ENCODE measurements at regions not wholly inside any gene's neighbourhood (a gene's known extent, or its start where the extent isn't known, plus 50 kb on each side); places are given as distances from the start of the nearest gene placed in this dataset.

DNA sequence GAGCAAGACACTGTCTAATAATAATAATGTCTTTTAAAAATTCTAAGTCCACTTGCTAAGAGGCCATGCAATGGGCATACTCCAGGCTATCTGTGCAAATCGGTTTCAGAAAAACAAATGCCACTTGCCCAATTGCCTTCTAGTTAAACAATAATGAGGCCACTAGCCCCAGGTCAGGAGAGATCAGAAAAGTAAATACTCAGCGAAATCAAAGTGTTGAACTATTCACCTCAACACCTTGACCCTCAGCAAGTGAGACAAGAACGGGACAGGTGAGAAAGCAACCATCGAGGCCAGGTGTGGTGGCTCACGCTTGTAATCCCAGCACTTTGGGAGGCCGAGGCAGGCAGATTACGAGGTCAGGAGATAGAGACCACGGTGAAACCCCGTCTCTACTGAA lies 72.3 kb upstream of the SYN3 start (continued):
- TF ChIP-seq, protein P1, sequence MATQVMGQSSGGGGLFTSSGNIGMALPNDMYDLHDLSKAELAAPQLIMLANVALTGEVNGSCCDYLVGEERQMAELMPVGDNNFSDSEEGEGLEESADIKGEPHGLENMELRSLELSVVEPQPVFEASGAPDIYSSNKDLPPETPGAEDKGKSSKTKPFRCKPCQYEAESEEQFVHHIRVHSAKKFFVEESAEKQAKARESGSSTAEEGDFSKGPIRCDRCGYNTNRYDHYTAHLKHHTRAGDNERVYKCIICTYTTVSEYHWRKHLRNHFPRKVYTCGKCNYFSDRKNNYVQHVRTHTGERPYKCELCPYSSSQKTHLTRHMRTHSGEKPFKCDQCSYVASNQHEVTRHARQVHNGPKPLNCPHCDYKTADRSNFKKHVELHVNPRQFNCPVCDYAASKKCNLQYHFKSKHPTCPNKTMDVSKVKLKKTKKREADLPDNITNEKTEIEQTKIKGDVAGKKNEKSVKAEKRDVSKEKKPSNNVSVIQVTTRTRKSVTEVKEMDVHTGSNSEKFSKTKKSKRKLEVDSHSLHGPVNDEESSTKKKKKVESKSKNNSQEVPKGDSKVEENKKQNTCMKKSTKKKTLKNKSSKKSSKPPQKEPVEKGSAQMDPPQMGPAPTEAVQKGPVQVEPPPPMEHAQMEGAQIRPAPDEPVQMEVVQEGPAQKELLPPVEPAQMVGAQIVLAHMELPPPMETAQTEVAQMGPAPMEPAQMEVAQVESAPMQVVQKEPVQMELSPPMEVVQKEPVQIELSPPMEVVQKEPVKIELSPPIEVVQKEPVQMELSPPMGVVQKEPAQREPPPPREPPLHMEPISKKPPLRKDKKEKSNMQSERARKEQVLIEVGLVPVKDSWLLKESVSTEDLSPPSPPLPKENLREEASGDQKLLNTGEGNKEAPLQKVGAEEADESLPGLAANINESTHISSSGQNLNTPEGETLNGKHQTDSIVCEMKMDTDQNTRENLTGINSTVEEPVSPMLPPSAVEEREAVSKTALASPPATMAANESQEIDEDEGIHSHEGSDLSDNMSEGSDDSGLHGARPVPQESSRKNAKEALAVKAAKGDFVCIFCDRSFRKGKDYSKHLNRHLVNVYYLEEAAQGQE (IDR thresholded peaks at IDR 0.05; ENCODE audit: borderline replicate concordance in 1 of 2, low read depth in 1 of 2, low read length in 2 of 2) = no peak
- TF ChIP-seq, protein P2, sequence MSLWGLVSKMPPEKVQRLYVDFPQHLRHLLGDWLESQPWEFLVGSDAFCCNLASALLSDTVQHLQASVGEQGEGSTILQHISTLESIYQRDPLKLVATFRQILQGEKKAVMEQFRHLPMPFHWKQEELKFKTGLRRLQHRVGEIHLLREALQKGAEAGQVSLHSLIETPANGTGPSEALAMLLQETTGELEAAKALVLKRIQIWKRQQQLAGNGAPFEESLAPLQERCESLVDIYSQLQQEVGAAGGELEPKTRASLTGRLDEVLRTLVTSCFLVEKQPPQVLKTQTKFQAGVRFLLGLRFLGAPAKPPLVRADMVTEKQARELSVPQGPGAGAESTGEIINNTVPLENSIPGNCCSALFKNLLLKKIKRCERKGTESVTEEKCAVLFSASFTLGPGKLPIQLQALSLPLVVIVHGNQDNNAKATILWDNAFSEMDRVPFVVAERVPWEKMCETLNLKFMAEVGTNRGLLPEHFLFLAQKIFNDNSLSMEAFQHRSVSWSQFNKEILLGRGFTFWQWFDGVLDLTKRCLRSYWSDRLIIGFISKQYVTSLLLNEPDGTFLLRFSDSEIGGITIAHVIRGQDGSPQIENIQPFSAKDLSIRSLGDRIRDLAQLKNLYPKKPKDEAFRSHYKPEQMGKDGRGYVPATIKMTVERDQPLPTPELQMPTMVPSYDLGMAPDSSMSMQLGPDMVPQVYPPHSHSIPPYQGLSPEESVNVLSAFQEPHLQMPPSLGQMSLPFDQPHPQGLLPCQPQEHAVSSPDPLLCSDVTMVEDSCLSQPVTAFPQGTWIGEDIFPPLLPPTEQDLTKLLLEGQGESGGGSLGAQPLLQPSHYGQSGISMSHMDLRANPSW (CRISPR knock-in tag; IDR thresholded peaks at IDR 0.05; ENCODE audit: borderline replicate concordance) = no peak
- TF ChIP-seq, protein P3, sequence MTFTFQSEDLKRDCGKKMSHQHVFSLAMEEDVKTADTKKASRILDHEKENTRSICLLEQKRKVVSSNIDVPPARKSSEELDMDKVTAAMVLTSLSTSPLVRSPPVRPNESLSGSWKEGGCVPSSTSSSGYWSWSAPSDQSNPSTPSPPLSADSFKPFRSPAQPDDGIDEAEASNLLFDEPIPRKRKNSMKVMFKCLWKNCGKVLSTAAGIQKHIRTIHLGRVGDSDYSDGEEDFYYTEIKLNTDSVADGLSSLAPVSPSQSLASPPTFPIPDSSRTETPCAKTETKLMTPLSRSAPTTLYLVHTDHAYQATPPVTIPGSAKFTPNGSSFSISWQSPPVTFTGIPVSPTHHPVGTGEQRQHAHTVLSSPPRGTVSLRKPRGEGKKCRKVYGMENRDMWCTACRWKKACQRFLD (CRISPR knock-in tag; IDR thresholded peaks at IDR 0.05; ENCODE audit: borderline replicate concordance) = no peak
- TF ChIP-seq SAFB2 (CRISPR knock-in tag; IDR thresholded peaks at IDR 0.05; ENCODE audit: borderline replicate concordance, low read depth) (no peak), ZNF24 (IDR thresholded peaks at IDR 0.05) (no peak), KDM1A (CRISPR knock-in tag; IDR thresholded peaks at IDR 0.05) (peak; percentile 73; the same call in 1 of the 2 replicates), ZBTB21 (CRISPR knock-in tag; IDR thresholded peaks at IDR 0.05) (no peak), MAF1 (CRISPR knock-in tag; IDR thresholded peaks at IDR 0.05; ENCODE audit: borderline replicate concordance) (no peak), ZNF816 (CRISPR knock-in tag; IDR thresholded peaks at IDR 0.05; ENCODE audit: borderline replicate concordance) (no peak), ZNF235 (CRISPR knock-in tag; IDR thresholded peaks at IDR 0.05; ENCODE audit: borderline replicate concordance) (no peak), ZNF337 (CRISPR knock-in tag; IDR thresholded peaks at IDR 0.05; ENCODE audit: borderline replicate concordance, low read depth) (no peak), ZNF292 (CRISPR knock-in tag; IDR thresholded peaks at IDR 0.05; ENCODE audit: borderline replicate concordance, low read depth) (no peak), ZNF788 (CRISPR knock-in tag; IDR thresholded peaks at IDR 0.05; ENCODE audit: borderline replicate concordance) (peak; percentile 30; the same call in 1 of the 2 replicates), ZNF17 (CRISPR knock-in tag; IDR thresholded peaks at IDR 0.05) (no peak), SKIL (CRISPR knock-in tag; IDR thresholded peaks at IDR 0.05; ENCODE audit: borderline replicate concordance) (peak; percentile 61), PLSCR1 (CRISPR knock-in tag; IDR thresholded peaks at IDR 0.05; ENCODE audit: borderline replicate concordance) (no peak), SNAI1 (CRISPR knock-in tag; IDR thresholded peaks at IDR 0.05; ENCODE audit: borderline replicate concordance) (no peak)
- TF ChIP-seq, protein P4, sequence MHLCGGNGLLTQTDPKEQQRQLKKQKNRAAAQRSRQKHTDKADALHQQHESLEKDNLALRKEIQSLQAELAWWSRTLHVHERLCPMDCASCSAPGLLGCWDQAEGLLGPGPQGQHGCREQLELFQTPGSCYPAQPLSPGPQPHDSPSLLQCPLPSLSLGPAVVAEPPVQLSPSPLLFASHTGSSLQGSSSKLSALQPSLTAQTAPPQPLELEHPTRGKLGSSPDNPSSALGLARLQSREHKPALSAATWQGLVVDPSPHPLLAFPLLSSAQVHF (CRISPR knock-in tag; IDR thresholded peaks at IDR 0.05) = no peak

All from HepG2 (cell line).